GM23338 (cell line): ENCODE measurements at regions not wholly inside any gene's neighbourhood (a gene's known extent, or its start where the extent isn't known, plus 50 kb on each side); places are given as distances from the start of the nearest gene placed in this dataset.

Experiments used
- ATAC-seq: fragments of 200-7000 bp; cut with Tn5 transposase; 3 replicates; pipeline ENCODE4 v1.9.1; 2020
- DNase-seq: peaks from one replicate; pipeline ENCODE4 v3.0.0-alpha.2; 2015; ENCODE audit warnings: low spot score
- H2AFZ ChIP-seq: fragments of 200-600 bp; sonication (generic); 2 replicates; pipeline ENCODE4 v1.8.0; 2016; ENCODE audit warnings: antibody characterized with exemption, mild to moderate bottlenecking, moderate library complexity
- H3F3A ChIP-seq: fragments of 200-600 bp; sonication (generic); replicated peaks from 2 replicates; pipeline ENCODE4 v1.8.0; 2017; ENCODE audit warnings: antibody characterized with exemption, mixed run types, low read depth
- H3K27ac ChIP-seq: fragments of 200-600 bp; sonication (generic); 2 replicates; pipeline ENCODE4 v1.6.1; 2016; ENCODE audit warnings: low read depth
- H3K27me3 ChIP-seq: fragments of 200-600 bp; sonication (generic); 2 replicates; pipeline ENCODE4 v1.8.0; 2016; ENCODE audit warnings: mild to moderate bottlenecking, mixed run types, moderate library complexity; ENCODE audit not compliant: insufficient read depth
- H3K36me3 ChIP-seq: fragments of 200-600 bp; sonication (generic); 2 replicates; pipeline ENCODE4 v1.8.0; 2016; ENCODE audit warnings: mild to moderate bottlenecking; ENCODE audit not compliant: insufficient read depth
- H3K4me1 ChIP-seq: fragments of 200-600 bp; sonication (generic); 2 replicates; pipeline ENCODE4 v1.8.0; 2016; ENCODE audit warnings: mild to moderate bottlenecking, moderate library complexity; ENCODE audit not compliant: insufficient read depth
- H3K4me2 ChIP-seq: fragments of 200-600 bp; sonication (generic); 2 replicates; pipeline ENCODE4 v1.7.1; 2017; ENCODE audit warnings: mixed run types
- H3K4me3 ChIP-seq: fragments of 200-600 bp; sonication (generic); 2 replicates; pipeline ENCODE4 v1.6.1; 2016; ENCODE audit warnings: mixed run types
- H3K79me2 ChIP-seq: fragments of 200-600 bp; sonication (generic); replicated peaks from 2 replicates; pipeline ENCODE4 v1.8.0; 2017; ENCODE audit warnings: mild to moderate bottlenecking; ENCODE audit not compliant: insufficient read depth
- H3K9me2 ChIP-seq: fragments of 200-600 bp; sonication (generic); 2 replicates; pipeline ENCODE4 v1.8.0; 2017; ENCODE audit not compliant: insufficient read depth
- H4K20me1 ChIP-seq: fragments of 200-600 bp; sonication (generic); replicated peaks from 2 replicates; pipeline ENCODE4 v1.8.0; 2017; ENCODE audit warnings: mild to moderate bottlenecking; ENCODE audit not compliant: insufficient read depth
- H3K27ac Mint-ChIP-seq: 2 replicates; pipeline ENCODE4 v1.8.0; 2020; ENCODE audit warnings: inconsistent platforms, mild to moderate bottlenecking, moderate library complexity, mixed read lengths
- H3K27me3 Mint-ChIP-seq: 3 replicates; pipeline ENCODE4 v1.8.0; 2022; ENCODE audit warnings: low read depth, mild to moderate bottlenecking, moderate library complexity, mixed read lengths, inconsistent platforms; ENCODE audit not compliant: insufficient read depth, poor library complexity
- H3K36me3 Mint-ChIP-seq: 3 replicates; pipeline ENCODE4 v1.8.0; 2021; ENCODE audit warnings: low read depth, mild to moderate bottlenecking, inconsistent platforms, moderate library complexity, mixed read lengths
- H3K4me1 Mint-ChIP-seq: 3 replicates; pipeline ENCODE4 v1.8.0; 2020; ENCODE audit warnings: mild to moderate bottlenecking, inconsistent platforms, mixed read lengths
- H3K4me3 Mint-ChIP-seq: 3 replicates; pipeline ENCODE4 v1.8.0; 2021; ENCODE audit warnings: moderate library complexity, mild to moderate bottlenecking, inconsistent platforms, mixed read lengths
- H3K9me3 Mint-ChIP-seq: 3 replicates; pipeline ENCODE4 v1.8.0; 2020; ENCODE audit warnings: moderate library complexity, mild to moderate bottlenecking, inconsistent platforms, mixed read lengths
- EZH2phosphoT487 ChIP-seq: fragments of 200-600 bp; sonication (generic); IDR thresholded peaks from one replicate; pipeline ENCODE4 v1.8.1; 2018; ENCODE audit warnings: antibody characterized with exemption; ENCODE audit not compliant: unreplicated experiment
- JUNB ChIP-seq: IDR thresholded peaks from one replicate; pipeline ENCODE4 v1.6.1; 2016; ENCODE audit warnings: antibody characterized with exemption; ENCODE audit not compliant: unreplicated experiment
- NANOG ChIP-seq: IDR thresholded peaks from 2 replicates; pipeline ENCODE4 v1.6.1; 2016; ENCODE audit warnings: antibody characterized with exemption, borderline replicate concordance
- POLR2AphosphoS5 ChIP-seq: IDR thresholded peaks from 2 replicates; pipeline ENCODE4 v1.6.1; 2016; ENCODE audit warnings: antibody characterized with exemption, low read depth
- STAT1 ChIP-seq: IDR thresholded peaks from one replicate; pipeline ENCODE4 v1.6.1; 2016; ENCODE audit warnings: antibody characterized with exemption; ENCODE audit not compliant: unreplicated experiment
- TF ChIP-seq, protein P1 (sequence below): fragments of 250-450 bp; sonication (Bioruptor Pico); IDR thresholded peaks from 2 replicates; pipeline ENCODE4 v1.5.0; 2020; ENCODE audit warnings: mild to moderate bottlenecking, moderate library complexity
- TF ChIP-seq, protein P2 (sequence below), 2 experiments: fragments of 200-600 bp in 1 of 2; sonication (generic) in 1 of 2; conservative IDR thresholded peaks; 2 replicates each; pipeline versions ENCODE4 v1.5.1 to v1.6.1; 2016 to 2017; ENCODE audit warnings: antibody characterized with exemption in 2 of 2, low read depth in 2 of 2, mild to moderate bottlenecking in 2 of 2, moderate library complexity in 1 of 2
- TF ChIP-seq, protein P3 (sequence below): IDR thresholded peaks from one replicate; pipeline ENCODE4 v1.6.1; 2018; ENCODE audit warnings: antibody characterized with exemption; ENCODE audit not compliant: unreplicated experiment
- TF ChIP-seq, protein P4 (sequence below): IDR thresholded peaks from 2 replicates; pipeline ENCODE4 v1.6.1; 2016; ENCODE audit warnings: antibody characterized with exemption

DNA sequence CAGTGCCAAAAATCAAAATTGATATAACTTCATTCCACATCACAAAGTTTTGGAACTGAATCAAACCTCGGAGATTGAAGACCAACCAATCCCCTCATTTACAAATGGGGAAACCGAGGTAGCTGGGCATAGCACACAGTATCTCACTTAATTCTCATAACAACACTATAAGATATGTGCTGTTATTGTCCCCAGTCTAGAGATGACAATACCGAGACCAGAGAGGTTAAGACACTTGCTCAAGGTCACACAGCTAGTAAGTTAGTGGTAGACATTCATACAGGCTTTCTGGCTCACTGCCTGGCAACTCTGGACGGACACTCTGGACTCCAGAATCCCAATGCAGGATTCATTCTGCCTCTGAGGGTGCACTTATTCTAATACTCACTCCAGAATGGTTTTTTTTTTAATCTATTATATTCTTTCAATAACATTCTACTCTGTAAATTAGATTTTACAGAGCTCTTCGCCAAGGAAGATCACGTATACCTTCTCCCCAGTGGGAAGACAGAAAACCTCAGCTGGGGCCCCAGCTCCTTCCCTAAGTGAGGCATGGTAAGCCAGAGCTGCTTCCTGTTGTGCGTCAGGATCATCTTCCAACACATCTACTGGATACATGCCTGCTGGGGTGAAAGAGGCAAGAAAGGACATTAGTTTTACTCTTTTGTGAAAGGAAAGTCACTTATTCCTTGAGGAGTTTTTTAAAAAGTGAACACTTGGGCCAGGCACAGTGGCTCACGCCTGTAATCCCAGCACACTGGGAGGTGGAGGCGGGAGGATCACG is 128.4 kb upstream of the IGF1R start (continued):
- TF ChIP-seq, protein P1, sequence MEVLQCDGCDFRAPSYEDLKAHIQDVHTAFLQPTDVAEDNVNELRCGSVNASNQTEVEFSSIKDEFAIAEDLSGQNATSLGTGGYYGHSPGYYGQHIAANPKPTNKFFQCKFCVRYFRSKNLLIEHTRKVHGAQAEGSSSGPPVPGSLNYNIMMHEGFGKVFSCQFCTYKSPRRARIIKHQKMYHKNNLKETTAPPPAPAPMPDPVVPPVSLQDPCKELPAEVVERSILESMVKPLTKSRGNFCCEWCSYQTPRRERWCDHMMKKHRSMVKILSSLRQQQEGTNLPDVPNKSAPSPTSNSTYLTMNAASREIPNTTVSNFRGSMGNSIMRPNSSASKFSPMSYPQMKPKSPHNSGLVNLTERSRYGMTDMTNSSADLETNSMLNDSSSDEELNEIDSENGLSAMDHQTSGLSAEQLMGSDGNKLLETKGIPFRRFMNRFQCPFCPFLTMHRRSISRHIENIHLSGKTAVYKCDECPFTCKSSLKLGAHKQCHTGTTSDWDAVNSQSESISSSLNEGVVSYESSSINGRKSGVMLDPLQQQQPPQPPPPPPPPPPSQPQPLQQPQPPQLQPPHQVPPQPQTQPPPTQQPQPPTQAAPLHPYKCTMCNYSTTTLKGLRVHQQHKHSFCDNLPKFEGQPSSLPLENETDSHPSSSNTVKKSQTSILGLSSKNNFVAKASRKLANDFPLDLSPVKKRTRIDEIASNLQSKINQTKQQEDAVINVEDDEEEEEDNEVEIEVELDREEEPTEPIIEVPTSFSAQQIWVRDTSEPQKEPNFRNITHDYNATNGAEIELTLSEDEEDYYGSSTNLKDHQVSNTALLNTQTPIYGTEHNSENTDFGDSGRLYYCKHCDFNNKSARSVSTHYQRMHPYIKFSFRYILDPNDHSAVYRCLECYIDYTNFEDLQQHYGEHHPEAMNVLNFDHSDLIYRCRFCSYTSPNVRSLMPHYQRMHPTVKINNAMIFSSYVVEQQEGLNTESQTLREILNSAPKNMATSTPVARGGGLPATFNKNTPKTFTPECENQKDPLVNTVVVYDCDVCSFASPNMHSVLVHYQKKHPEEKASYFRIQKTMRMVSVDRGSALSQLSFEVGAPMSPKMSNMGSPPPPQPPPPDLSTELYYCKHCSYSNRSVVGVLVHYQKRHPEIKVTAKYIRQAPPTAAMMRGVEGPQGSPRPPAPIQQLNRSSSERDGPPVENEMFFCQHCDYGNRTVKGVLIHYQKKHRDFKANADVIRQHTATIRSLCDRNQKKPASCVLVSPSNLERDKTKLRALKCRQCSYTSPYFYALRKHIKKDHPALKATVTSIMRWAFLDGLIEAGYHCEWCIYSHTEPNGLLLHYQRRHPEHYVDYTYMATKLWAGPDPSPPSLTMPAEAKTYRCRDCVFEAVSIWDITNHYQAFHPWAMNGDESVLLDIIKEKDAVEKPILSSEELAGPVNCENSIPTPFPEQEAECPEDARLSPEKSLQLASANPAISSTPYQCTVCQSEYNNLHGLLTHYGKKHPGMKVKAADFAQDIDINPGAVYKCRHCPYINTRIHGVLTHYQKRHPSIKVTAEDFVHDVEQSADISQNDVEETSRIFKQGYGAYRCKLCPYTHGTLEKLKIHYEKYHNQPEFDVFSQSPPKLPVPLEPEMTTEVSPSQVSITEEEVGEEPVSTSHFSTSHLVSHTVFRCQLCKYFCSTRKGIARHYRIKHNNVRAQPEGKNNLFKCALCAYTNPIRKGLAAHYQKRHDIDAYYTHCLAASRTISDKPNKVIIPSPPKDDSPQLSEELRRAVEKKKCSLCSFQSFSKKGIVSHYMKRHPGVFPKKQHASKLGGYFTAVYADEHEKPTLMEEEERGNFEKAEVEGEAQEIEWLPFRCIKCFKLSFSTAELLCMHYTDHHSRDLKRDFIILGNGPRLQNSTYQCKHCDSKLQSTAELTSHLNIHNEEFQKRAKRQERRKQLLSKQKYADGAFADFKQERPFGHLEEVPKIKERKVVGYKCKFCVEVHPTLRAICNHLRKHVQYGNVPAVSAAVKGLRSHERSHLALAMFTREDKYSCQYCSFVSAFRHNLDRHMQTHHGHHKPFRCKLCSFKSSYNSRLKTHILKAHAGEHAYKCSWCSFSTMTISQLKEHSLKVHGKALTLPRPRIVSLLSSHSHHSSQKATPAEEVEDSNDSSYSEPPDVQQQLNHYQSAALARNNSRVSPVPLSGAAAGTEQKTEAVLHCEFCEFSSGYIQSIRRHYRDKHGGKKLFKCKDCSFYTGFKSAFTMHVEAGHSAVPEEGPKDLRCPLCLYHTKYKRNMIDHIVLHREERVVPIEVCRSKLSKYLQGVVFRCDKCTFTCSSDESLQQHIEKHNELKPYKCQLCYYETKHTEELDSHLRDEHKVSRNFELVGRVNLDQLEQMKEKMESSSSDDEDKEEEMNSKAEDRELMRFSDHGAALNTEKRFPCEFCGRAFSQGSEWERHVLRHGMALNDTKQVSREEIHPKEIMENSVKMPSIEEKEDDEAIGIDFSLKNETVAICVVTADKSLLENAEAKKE (CRISPR knock-in tag): no peak
- TF ChIP-seq JUNB (no peak), STAT1 (no peak)

DNA sequence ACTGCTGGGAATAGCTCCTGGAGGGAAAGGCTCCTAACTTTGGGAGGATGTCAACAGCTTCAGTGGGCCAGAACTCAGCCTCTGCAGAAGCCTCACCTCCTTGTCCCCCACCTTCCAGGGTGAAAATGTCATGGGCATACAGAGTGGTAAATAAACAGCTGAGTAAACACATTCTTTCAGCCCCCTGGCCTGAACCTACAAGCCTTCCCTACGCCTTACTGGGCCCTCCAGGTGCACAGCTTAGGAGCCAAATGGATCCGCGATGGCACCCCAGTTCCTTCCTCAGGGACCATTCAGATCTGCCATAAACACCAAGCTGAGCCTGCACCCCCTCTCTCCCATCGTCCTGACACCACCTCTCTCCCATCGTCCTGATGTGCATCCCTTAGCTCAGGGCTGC is 126.2 kb upstream of the IGF1R start:
- Mint-ChIP-seq H3K9me3 (no peaks in the 10 kb centered on the region), H3K27ac (no peak overlapping the region)

More for the DNA sequence above, 126.2 kb upstream of the IGF1R start:
- H3K4me3 ChIP-seq: no peak overlapping the region
- ATAC-seq (no peak), DNase-seq (no peak)
- H3K9me2 ChIP-seq: no peaks in the 10 kb centered on the region
- no peaks in the 10 kb centered on the region for H3K79me2 ChIP-seq
- H3K27me3 ChIP-seq: no peaks in the 10 kb centered on the region
- Mint-ChIP-seq H3K4me3 (no peak overlapping the region), H3K4me1 (peaks cover 26% of the 10 kb centered on the region), H3K36me3 (no peaks in the 10 kb centered on the region), H3K27me3 (peaks cover 10% of the 10 kb centered on the region)
- H3K27ac ChIP-seq: no peak overlapping the region
- no peak overlapping the region for H3K4me2 ChIP-seq
- no peaks in the 10 kb centered on the region for H3F3A ChIP-seq
- H4K20me1 ChIP-seq: no peaks in the 10 kb centered on the region
- H2AFZ ChIP-seq: no peak overlapping the region
- H3K4me1 ChIP-seq: peaks cover 14% of the 10 kb centered on the region
- no peaks in the 10 kb centered on the region for H3K36me3 ChIP-seq
- TF ChIP-seq NANOG: no peak
- TF ChIP-seq, protein P2, sequence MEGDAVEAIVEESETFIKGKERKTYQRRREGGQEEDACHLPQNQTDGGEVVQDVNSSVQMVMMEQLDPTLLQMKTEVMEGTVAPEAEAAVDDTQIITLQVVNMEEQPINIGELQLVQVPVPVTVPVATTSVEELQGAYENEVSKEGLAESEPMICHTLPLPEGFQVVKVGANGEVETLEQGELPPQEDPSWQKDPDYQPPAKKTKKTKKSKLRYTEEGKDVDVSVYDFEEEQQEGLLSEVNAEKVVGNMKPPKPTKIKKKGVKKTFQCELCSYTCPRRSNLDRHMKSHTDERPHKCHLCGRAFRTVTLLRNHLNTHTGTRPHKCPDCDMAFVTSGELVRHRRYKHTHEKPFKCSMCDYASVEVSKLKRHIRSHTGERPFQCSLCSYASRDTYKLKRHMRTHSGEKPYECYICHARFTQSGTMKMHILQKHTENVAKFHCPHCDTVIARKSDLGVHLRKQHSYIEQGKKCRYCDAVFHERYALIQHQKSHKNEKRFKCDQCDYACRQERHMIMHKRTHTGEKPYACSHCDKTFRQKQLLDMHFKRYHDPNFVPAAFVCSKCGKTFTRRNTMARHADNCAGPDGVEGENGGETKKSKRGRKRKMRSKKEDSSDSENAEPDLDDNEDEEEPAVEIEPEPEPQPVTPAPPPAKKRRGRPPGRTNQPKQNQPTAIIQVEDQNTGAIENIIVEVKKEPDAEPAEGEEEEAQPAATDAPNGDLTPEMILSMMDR (conservative IDR thresholded peaks at IDR 0.05; ENCODE audit: low read depth in 2 of 2): no peak
- no peak for TF ChIP-seq EZH2phosphoT487
- TF ChIP-seq POLR2AphosphoS5: no peak
- TF ChIP-seq, protein P3, sequence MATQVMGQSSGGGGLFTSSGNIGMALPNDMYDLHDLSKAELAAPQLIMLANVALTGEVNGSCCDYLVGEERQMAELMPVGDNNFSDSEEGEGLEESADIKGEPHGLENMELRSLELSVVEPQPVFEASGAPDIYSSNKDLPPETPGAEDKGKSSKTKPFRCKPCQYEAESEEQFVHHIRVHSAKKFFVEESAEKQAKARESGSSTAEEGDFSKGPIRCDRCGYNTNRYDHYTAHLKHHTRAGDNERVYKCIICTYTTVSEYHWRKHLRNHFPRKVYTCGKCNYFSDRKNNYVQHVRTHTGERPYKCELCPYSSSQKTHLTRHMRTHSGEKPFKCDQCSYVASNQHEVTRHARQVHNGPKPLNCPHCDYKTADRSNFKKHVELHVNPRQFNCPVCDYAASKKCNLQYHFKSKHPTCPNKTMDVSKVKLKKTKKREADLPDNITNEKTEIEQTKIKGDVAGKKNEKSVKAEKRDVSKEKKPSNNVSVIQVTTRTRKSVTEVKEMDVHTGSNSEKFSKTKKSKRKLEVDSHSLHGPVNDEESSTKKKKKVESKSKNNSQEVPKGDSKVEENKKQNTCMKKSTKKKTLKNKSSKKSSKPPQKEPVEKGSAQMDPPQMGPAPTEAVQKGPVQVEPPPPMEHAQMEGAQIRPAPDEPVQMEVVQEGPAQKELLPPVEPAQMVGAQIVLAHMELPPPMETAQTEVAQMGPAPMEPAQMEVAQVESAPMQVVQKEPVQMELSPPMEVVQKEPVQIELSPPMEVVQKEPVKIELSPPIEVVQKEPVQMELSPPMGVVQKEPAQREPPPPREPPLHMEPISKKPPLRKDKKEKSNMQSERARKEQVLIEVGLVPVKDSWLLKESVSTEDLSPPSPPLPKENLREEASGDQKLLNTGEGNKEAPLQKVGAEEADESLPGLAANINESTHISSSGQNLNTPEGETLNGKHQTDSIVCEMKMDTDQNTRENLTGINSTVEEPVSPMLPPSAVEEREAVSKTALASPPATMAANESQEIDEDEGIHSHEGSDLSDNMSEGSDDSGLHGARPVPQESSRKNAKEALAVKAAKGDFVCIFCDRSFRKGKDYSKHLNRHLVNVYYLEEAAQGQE: no peak
- TF ChIP-seq, protein P4, sequence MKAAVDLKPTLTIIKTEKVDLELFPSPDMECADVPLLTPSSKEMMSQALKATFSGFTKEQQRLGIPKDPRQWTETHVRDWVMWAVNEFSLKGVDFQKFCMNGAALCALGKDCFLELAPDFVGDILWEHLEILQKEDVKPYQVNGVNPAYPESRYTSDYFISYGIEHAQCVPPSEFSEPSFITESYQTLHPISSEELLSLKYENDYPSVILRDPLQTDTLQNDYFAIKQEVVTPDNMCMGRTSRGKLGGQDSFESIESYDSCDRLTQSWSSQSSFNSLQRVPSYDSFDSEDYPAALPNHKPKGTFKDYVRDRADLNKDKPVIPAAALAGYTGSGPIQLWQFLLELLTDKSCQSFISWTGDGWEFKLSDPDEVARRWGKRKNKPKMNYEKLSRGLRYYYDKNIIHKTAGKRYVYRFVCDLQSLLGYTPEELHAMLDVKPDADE: no peak
- TF ChIP-seq JUNB: no peak
